ENCODE measurements at regions not wholly inside any gene's neighbourhood (a gene's known extent, or its start where the extent isn't known, plus 50 kb on each side); places are given as distances from the start of the nearest gene placed in this dataset.

GRCh38 chr2:175792881-175793280 is 209.2 kb downstream of the LNPK start:
- TF ChIP-seq POLR2AphosphoS5 (IDR thresholded peaks at IDR 0.05) (no peak), CTCF (IDR thresholded peaks at IDR 0.05) (no peak)

All from esophagus muscularis mucosa (tissue), 3 donors.